B cell (primary cell): ENCODE measurements at regions not wholly inside any gene's neighbourhood (a gene's known extent, or its start where the extent isn't known, plus 50 kb on each side); places are given as distances from the start of the nearest gene placed in this dataset.

ENCODE experiments used
- ATAC-seq: fragments of 200-7000 bp; cut with Tn5 transposase; one replicate; pipeline ENCODE4 v1.10.0; 2021; ENCODE audit warnings: low read depth, mild to moderate bottlenecking, moderate number of reproducible peaks, moderate library complexity
- CTCF ChIA-PET: fragments of 350-600 bp; sonication (Branson Sonifier 250); formaldehyde crosslinking; loops from one replicate; lab custom pipeline; 2021; ENCODE audit warnings: antibody characterized with exemption, inconsistent platforms; lab: Charles Lee
- POLR2A ChIA-PET: fragments of 350-600 bp; sonication (Branson Sonifier 250); formaldehyde crosslinking; loops from one replicate; lab custom pipeline; 2021; ENCODE audit warnings: antibody characterized with exemption; lab: Charles Lee
- DNase-seq: peaks from one replicate; pipeline ENCODE4 v3.0.0; 2013
- H2AFZ ChIP-seq: 2 replicates; pipeline ENCODE4 v1.6.1; 2012; ENCODE audit warnings: mild to moderate bottlenecking, low read depth, low read length; ENCODE audit not compliant: insufficient read depth, poor library complexity, severe bottlenecking
- H3K27ac ChIP-seq, 2 donors: 1 replicate in 1 of 2; 2 replicates in 1 of 2; pipeline ENCODE4 v1.5.1; 2012 to 2013; ENCODE audit warnings: low read length in 2 of 2, mild to moderate bottlenecking in 2 of 2, moderate library complexity in 1 of 2
- H3K27me3 ChIP-seq, 4 experiments: fragments of 200-600 bp in 1 of 4; sonication (generic) in 1 of 4; replicated peaks in 1 of 4; 1 replicate in 2 of 4; 2 replicates in 2 of 4; pipeline versions ENCODE4 v1.6.1 to v1.7.0; 2013 to 2016; ENCODE audit warnings: low read length in 3 of 4, mild to moderate bottlenecking in 2 of 4, mixed read lengths in 1 of 4, moderate library complexity in 1 of 4; ENCODE audit not compliant: insufficient read depth in 4 of 4, control insufficient read depth in 3 of 4; ENCODE audit errors: control extremely low read depth in 1 of 4
- H3K36me3 ChIP-seq, 2 experiments: replicated peaks in 1 of 2; 1 replicate in 1 of 2; 2 replicates in 1 of 2; pipeline versions ENCODE4 v1.6.1 to v1.7.1; 2013; ENCODE audit warnings: low read length in 1 of 2; ENCODE audit not compliant: insufficient read depth in 2 of 2, control insufficient read depth in 1 of 2; ENCODE audit errors: control extremely low read depth in 1 of 2, extremely low read depth in 1 of 2
- H3K4me1 ChIP-seq, 2 donors: fragments of 200-600 bp in 1 of 2; sonication (generic) in 1 of 2; 1 replicate in 1 of 2; 2 replicates in 1 of 2; pipeline versions ENCODE4 v1.5.1 to v1.6.1; 2013 to 2017; ENCODE audit warnings: low read length in 2 of 2; ENCODE audit not compliant: control insufficient read depth in 2 of 2, insufficient read depth in 2 of 2
- H3K4me2 ChIP-seq: replicated peaks from 2 replicates; pipeline ENCODE3; 2012; ENCODE audit warnings: mild to moderate bottlenecking, low read depth, low read length; ENCODE audit not compliant: poor library complexity, severe bottlenecking
- H3K4me3 ChIP-seq, 5 experiments: fragments of 200-600 bp in 1 of 5; sonication (generic) in 1 of 5; 1 replicate in 3 of 5; 2 replicates in 2 of 5; pipeline versions ENCODE4 v1.5.1 to v1.7.0; 2011 to 2016; ENCODE audit warnings: low read length in 4 of 5, mild to moderate bottlenecking in 4 of 5, low read depth in 2 of 5, control low read depth in 1 of 5, moderate library complexity in 1 of 5; ENCODE audit not compliant: insufficient read depth in 1 of 5; ENCODE audit errors: control extremely low read depth in 1 of 5, extremely low read depth in 1 of 5
- H3K79me2 ChIP-seq: fragments of 200-600 bp; sonication (generic); one replicate; pipeline ENCODE4 v1.6.0; 2016; ENCODE audit warnings: low read length; ENCODE audit not compliant: control insufficient read depth, insufficient read depth
- H3K9ac ChIP-seq: fragments of 200-600 bp; sonication (generic); 2 replicates; pipeline ENCODE4 v1.6.1; 2017; ENCODE audit warnings: mild to moderate bottlenecking, low read length, moderate library complexity
- H3K9me3 ChIP-seq, 3 donors: one replicate each; pipeline versions ENCODE4 v1.6.1 to v1.7.1; 2013; ENCODE audit warnings: low read length in 2 of 3; ENCODE audit not compliant: control insufficient read depth in 2 of 3, insufficient read depth in 1 of 3; ENCODE audit errors: control extremely low read depth in 1 of 3
- H4K20me1 ChIP-seq: 2 replicates; pipeline ENCODE4 v1.6.0; 2012; ENCODE audit warnings: mild to moderate bottlenecking, low read length; ENCODE audit not compliant: insufficient read depth, control insufficient read depth, poor library complexity, severe bottlenecking
- H3K27ac Mint-ChIP-seq: one replicate; pipeline ENCODE4 v1.8.0; 2021; ENCODE audit warnings: mixed read lengths
- H3K27me3 Mint-ChIP-seq: one replicate; pipeline ENCODE4 v1.8.0; 2021; ENCODE audit warnings: mixed read lengths
- H3K4me1 Mint-ChIP-seq: one replicate; pipeline ENCODE4 v1.8.0; 2021; ENCODE audit warnings: mixed read lengths
- H3K4me3 Mint-ChIP-seq: one replicate; pipeline ENCODE4 v1.8.0; 2021; ENCODE audit warnings: mixed read lengths
- H3K9me3 Mint-ChIP-seq: one replicate; pipeline ENCODE4 v1.8.0; 2022; ENCODE audit warnings: mixed read lengths; ENCODE audit not compliant: insufficient read depth
- CTCF ChIP-seq: fragments of 200-600 bp; IDR thresholded peaks from one replicate; pipeline ENCODE4 v1.8.0; 2022; ENCODE audit warnings: antibody characterized with exemption, mild to moderate bottlenecking
- EZH2 ChIP-seq: IDR thresholded peaks from 2 replicates; pipeline ENCODE4 v1.6.1; 2012; ENCODE audit warnings: borderline replicate concordance, low read depth, mild to moderate bottlenecking, moderate library complexity, low read length; ENCODE audit not compliant: insufficient read depth, poor library complexity, severe bottlenecking
- WGBS: methylation state at CpG from one replicate; pipeline ENCODE4 v1.1.5; 2013; ENCODE audit warnings: missing lambda C conversion rate; ENCODE audit not compliant: insufficient coverage; 5-methylcytosine and 5-hydroxymethylcytosine counted together
- intact Hi-C: fragments of 100-400 bp; cut with micrococcal nuclease; formaldehyde crosslinking; loops from one replicate; pipeline ENCODE4 v1.10.0; 2022

GRCh38 chr3:152550284-152550683, 281.6 kb downstream of the MBNL1 start:
- no CpG with 5 or more reads among the region's 1 CpG for WGBS
- Mint-ChIP-seq H3K9me3 (no peaks in the 10 kb centered on the region), H3K4me1 (no peaks in the 10 kb centered on the region), H3K27ac (no peak overlapping the region), H3K27me3 (no peaks in the 10 kb centered on the region), H3K4me3 (no peak overlapping the region)
- TF ChIP-seq CTCF (no peak), EZH2 (no peak)
- Histone ChIP-seq H4K20me1 (no peaks in the 10 kb centered on the region), H3K27ac (no peak overlapping the region), H3K9me3 (no peaks in the 10 kb centered on the region), H3K9ac (no peak overlapping the region), H3K4me1 (no peaks in the 10 kb centered on the region), H3K4me3 (no peak overlapping the region), H3K4me2 (no peak overlapping the region), H3K79me2 (no peaks in the 10 kb centered on the region), H2AFZ (no peak overlapping the region), H3K27me3 (no peaks in the 10 kb centered on the region), H3K36me3 (no peaks in the 10 kb centered on the region)
- intact Hi-C loops, result no loop called here
- ATAC-seq (no peak), DNase-seq (no peak)
- ChIA-PET CTCF (no interaction called here), POLR2A (no interaction called here)

GRCh38 chr3:152554980-152555379, 280.0 kb upstream of the P2RY1 start:
- Histone ChIP-seq H3K4me2 (no peak overlapping the region), H3K27ac (no peak overlapping the region), H3K27me3 (no peaks in the 10 kb centered on the region), H2AFZ (no peak overlapping the region), H3K9me3 (peaks cover 0 to 4% (median 0%) of the 10 kb centered on the region in 3 donors), H3K9ac (no peak overlapping the region), H3K4me1 (no peaks in the 10 kb centered on the region), H3K36me3 (no peaks in the 10 kb centered on the region), H4K20me1 (no peaks in the 10 kb centered on the region), H3K79me2 (no peaks in the 10 kb centered on the region), H3K4me3 (no peak overlapping the region)
- no peak overlapping the region for H3K27ac Mint-ChIP-seq
- intact Hi-C loops, result no loop called here
- WGBS, result 33% methylated on average over 1 of the region's 3 CpGs
- no peak overlapping the region for H3K4me3 Mint-ChIP-seq
- DNase-seq, result no peak
- no peaks in the 10 kb centered on the region for H3K27me3 Mint-ChIP-seq
- H3K4me1 Mint-ChIP-seq, result no peaks in the 10 kb centered on the region
- ChIA-PET CTCF (interaction anchor here (0.5 kb wide), 1 partner anchor 499 kb away, joined by 3 read pairs; no protein-coding TSS in a partner anchor), POLR2A (no interaction called here)
- no peak for ATAC-seq
- TF ChIP-seq CTCF (no peak), EZH2 (no peak)
- H3K9me3 Mint-ChIP-seq, result no peaks in the 10 kb centered on the region
